ENCODE measurements at regions not wholly inside any gene's neighbourhood (a gene's known extent, or its start where the extent isn't known, plus 50 kb on each side); places are given as distances from the start of the nearest gene placed in this dataset.

- Histone ChIP-seq H3K9ac (ENCODE audit: insufficient read depth, low read length, poor library complexity, severe bottlenecking) (no peak overlapping the region), H4K20me1 (ENCODE audit: insufficient read depth, low read length) (no peaks in the 10 kb centered on the region), H3K4me1 (ENCODE audit: control insufficient read depth in 1 of 2, insufficient read depth in 2 of 2, low read length in 2 of 2) (peaks cover 0 to 6% of the 10 kb centered on the region in 2 donors), H3K79me2 (ENCODE audit: insufficient read depth, low read length) (no peaks in the 10 kb centered on the region), H3K4me2 (replicated peaks; ENCODE audit: extremely low read depth, low read length, poor library complexity, severe bottlenecking) (no peak overlapping the region), H3K36me3 (replicated peaks in 1 of 2; ENCODE audit: control insufficient read depth in 1 of 2, insufficient read depth in 2 of 2, low read length in 2 of 2) (no peaks in the 10 kb centered on the region), H3K27ac (ENCODE audit: low read depth in 1 of 2, low read length in 2 of 2) (no peak overlapping the region), H3K4me3 (replicated peaks in 1 of 3; ENCODE audit: low read depth in 2 of 3, low read length in 3 of 3) (no peak overlapping the region), H3K9me3 (replicated peaks in 1 of 2; ENCODE audit: control insufficient read depth in 1 of 2, insufficient read depth in 1 of 2, low read length in 2 of 2) (peaks cover 8 to 9% of the 10 kb centered on the region in 2 donors), H2AFZ (ENCODE audit: insufficient read depth, low read depth, low read length, poor library complexity, severe bottlenecking) (peak overlapping the region; percentile 37), H3K27me3 (ENCODE audit: control insufficient read depth in 2 of 2, insufficient read depth in 2 of 2, low read length in 2 of 2) (no peaks in the 10 kb centered on the region)
- Mint-ChIP-seq H3K4me3 (peak overlapping the region in 1 of 2 donors; percentile 46), H3K36me3 (no peaks in the 10 kb centered on the region), H3K27ac (no peak overlapping the region), H3K27me3 (ENCODE audit: low read depth in 3 of 3) (no peaks in the 10 kb centered on the region), H3K9me3 (peaks cover 6 to 17% (median 14%) of the 10 kb centered on the region in 7 donors), H3K4me1 (peaks cover 13% of the 10 kb centered on the region)
- intact Hi-C loops (cut with micrococcal nuclease), result no loop called here
- no peak for TF ChIP-seq CTCF (IDR thresholded peaks at IDR 0.05)
- WGBS (ENCODE audit: insufficient coverage), result 82% methylated on average over 4 of the region's 7 CpGs
- DNase-seq, result no peak
Observed at GRCh38 chr3:144585953-144586352, 614.3 kb downstream of the DIPK2A start.

GRCh38 chr3:144586382-144586781 is 614.8 kb downstream of the DIPK2A start:
- WGBS (ENCODE audit: insufficient coverage), result no CpG with 5 or more reads among the region's 3 CpGs
- Mint-ChIP-seq H3K27ac (no peak overlapping the region), H3K9me3 (peaks cover 6 to 17% (median 14%) of the 10 kb centered on the region in 7 donors), H3K27me3 (ENCODE audit: low read depth in 3 of 3) (no peaks in the 10 kb centered on the region), H3K4me1 (peaks cover 17% of the 10 kb centered on the region), H3K36me3 (no peaks in the 10 kb centered on the region), H3K4me3 (peak overlapping the region in 1 of 2 donors; percentile 46)
- no peak overlapping the region for H3K4me2 ChIP-seq (replicated peaks; ENCODE audit: extremely low read depth, low read length, poor library complexity, severe bottlenecking)
- no peaks in the 10 kb centered on the region for H3K79me2 ChIP-seq (ENCODE audit: insufficient read depth, low read length)
- no peaks in the 10 kb centered on the region for H3K27me3 ChIP-seq (ENCODE audit: control insufficient read depth in 2 of 2, insufficient read depth in 2 of 2, low read length in 2 of 2)
- H4K20me1 ChIP-seq (ENCODE audit: insufficient read depth, low read length), result no peaks in the 10 kb centered on the region
- no peak overlapping the region for H3K27ac ChIP-seq (ENCODE audit: low read depth in 1 of 2, low read length in 2 of 2)
- H3K9ac ChIP-seq (ENCODE audit: insufficient read depth, low read length, poor library complexity, severe bottlenecking), result no peak overlapping the region
- no peak for TF ChIP-seq CTCF (IDR thresholded peaks at IDR 0.05)
- H3K36me3 ChIP-seq (replicated peaks in 1 of 2; ENCODE audit: control insufficient read depth in 1 of 2, insufficient read depth in 2 of 2, low read length in 2 of 2), result no peaks in the 10 kb centered on the region
- H3K9me3 ChIP-seq (replicated peaks in 1 of 2; ENCODE audit: control insufficient read depth in 1 of 2, insufficient read depth in 1 of 2, low read length in 2 of 2), result peaks cover 8 to 9% of the 10 kb centered on the region in 2 donors
- H2AFZ ChIP-seq (ENCODE audit: insufficient read depth, low read depth, low read length, poor library complexity, severe bottlenecking), result peak overlapping the region; percentile 37
- intact Hi-C loops (cut with micrococcal nuclease), result no loop called here
- H3K4me3 ChIP-seq (replicated peaks in 1 of 3; ENCODE audit: low read depth in 2 of 3, low read length in 3 of 3), result no peak overlapping the region
- H3K4me1 ChIP-seq (ENCODE audit: control insufficient read depth in 1 of 2, insufficient read depth in 2 of 2, low read length in 2 of 2), result peaks cover 0 to 6% of the 10 kb centered on the region in 2 donors
- no peak for DNase-seq

Measured in CD14-positive monocyte (primary cell).